NCI-H146 treated with DMSO at 0.1 percent for 48 hours (cell line): ENCODE measurements at regions not wholly inside any gene's neighbourhood (a gene's known extent, or its start where the extent isn't known, plus 50 kb on each side); places are given as distances from the start of the nearest gene placed in this dataset.
"Not testable (repeated sequence)": the region's sequence is repeated elsewhere in the genome, so short reads cannot be mapped to it uniquely, and the experiment has no call there.

Experiments used
- DNase-seq: peaks from one replicate; lab custom pipeline; 2025; ENCODE audit not compliant: unreplicated experiment; lab: John Stamatoyannopoulos, UW

DNA sequence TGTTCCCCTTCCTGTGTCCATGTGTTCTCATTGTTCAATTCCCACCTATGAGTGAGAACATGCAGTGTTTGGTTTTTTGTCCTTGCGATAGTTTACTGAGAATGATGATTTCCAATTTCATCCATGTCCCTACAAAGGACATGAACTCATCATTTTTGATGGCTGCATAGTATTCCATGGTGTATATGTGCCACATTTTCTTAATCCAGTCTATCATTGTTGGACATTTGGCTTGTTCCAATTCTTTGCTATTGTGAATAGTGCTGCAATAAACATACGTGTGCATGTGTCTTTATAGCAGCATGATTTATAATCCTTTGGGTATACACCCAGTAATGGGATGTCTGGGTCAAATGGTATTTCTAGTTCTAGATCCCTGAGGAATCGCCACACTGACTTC is 712.5 kb upstream of the ADGRB3 start:
- DNase-seq: not testable (repeated sequence)

DNA sequence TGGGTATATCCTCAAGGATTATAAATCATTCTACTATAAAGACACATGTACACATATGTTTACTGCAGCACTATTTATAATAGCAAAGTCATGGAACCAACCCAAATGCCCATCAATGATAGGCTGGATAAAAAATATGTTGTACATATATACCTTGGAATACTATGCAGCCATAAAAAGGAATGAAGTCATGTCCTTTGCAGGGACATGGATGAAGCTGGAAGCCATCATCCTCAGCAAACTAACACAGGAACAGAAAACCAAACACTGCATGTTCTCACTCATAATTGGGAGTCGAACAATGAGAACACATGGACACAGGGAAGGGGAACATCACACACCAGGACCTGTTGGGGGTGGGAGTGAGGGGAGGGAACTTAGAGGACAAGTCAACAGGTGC is 715.0 kb upstream of the ADGRB3 start:
- not testable (repeated sequence) for DNase-seq

DNA sequence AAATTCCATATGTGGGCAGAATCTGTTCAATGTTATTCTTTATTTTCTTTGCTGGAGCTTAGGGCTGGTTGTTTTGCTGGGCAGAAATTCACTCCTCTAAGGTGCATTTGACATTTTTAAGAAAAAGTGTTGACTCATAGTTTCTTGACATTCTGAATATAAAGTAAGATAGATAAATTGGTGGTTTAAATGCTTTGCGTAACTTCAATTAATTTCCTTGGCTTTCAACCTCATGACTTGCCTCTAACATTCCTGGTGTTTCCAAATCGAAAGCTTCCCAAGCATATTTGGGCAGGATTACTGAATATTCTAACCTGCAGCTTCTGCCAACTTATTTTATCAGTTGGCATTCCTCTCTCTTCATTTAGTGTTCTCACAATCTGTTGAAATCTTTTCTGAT is 718.7 kb upstream of the ADGRB3 start:
- no peak for DNase-seq

DNA sequence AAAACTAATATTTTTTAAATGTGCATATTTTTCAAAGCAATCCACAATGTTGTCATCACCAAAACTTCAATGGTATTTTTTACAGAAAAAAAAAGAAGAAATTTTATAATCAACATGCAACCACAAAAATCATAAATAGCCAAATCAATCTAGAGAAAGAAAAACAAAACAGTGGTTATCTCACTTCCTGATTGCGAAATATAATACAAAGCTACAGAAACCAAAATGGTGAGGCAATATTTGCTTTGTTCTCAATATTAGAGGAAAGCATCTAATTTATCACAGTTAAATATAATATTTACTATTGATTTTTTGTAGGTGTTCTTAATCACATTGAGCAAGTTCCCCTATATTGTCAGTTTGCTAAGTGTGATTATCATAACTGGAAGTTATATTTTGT is 720.7 kb upstream of the ADGRB3 start:
- DNase-seq: no peak

DNA sequence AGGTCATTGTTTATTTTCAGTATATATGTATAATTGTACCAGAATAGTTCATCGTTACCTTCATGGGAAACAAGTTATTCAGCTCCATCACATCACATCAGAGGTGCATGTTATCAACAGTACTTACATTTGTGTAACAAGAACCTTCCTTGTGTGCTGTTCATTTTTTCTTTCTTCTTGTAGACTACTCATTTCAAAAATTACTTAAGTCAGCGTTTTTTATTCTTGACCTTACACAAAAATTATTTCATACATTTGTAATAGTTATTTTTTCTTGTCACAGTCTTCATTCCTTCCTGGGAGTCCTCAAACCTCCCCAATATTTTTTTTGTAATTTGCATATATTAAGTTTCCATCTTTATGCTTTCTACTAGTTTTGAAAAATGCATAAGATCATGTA is 725.7 kb upstream of the ADGRB3 start:
- DNase-seq: no peak

DNA sequence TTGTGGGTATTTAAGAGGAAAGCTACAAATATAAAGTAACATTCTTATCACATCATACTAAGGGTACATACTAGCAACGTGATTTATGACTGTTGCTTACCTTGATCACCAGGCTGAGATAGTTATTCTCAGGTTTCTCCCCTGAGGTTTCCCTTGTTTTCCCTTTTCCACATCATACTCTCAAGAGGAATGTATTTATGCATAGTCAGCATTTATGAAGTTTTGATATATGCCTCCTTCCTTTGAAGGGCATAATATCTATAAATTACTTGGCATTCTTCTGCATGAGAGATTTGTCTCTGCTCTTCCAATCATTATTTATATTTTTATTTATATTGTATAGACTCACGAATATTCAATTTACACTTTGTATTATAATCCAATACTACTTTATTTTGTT is 726.7 kb upstream of the ADGRB3 start:
- DNase-seq: no peak

DNA sequence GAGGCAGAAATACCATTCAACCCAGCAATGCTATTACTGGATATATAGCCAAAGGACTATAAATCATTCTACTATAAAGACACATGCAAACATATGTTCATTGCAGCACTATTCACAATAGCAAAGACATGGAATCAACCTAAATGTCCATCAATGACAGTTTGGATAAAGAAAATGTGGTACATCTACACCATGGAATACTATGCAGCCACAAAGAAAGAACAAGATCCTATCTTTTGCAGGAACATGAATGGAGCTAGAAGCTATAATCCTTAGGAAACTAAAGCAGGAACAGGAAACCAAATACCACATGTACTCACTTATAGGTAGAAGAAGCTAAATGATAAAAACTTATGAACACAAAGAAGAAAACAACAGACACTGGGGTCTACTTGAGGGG is 730.3 kb upstream of the ADGRB3 start:
- not testable (repeated sequence) for DNase-seq

DNA sequence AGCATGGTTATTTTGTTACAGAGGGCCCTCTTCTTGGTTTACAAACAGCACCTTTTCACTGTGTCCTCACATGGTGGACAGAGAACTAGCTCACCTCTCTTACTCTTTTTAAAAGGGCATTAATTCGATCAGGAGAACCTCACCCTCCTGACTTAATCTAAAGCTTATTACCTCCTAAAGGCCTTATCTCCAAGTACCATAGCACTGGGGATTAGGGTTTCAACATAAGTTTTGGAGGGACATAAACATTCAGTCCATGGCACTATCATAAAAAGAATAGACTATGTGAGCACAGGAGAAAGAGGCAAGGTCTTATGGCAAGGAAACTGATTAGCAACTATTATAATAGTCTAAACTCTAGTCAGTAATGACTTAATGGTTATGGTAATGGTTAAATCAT is 736.2 kb upstream of the ADGRB3 start:
- no peak for DNase-seq

DNA sequence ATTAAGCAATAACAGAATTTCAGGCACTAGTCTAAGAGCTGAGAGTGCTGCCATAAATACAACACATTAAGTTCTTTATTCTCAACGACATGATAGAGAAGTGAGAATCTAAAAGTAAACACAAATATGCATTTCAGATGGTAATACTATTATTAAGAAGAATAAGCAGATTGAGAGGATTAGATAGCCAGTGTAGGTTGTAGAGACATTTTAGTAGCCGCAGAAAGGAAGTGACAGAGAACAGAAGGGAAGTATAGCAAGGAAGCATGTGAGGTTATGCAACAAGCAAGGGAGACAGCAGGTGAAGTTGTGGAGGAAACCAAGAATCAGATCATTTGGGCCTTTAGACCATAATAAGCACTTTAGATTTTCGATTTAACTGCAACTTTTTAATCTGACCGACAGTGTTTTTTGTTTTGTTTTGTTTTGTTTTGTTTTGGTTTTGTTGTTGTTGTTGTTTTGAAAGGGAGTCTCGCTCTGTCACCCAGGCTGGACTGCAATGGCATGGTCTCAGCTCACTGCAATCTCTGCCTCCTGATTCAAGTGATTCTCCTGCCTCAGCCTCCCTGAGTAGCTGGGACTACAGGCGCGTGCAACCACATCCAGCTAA is 737.0 kb upstream of the ADGRB3 start:
- DNase-seq: no peak

DNA sequence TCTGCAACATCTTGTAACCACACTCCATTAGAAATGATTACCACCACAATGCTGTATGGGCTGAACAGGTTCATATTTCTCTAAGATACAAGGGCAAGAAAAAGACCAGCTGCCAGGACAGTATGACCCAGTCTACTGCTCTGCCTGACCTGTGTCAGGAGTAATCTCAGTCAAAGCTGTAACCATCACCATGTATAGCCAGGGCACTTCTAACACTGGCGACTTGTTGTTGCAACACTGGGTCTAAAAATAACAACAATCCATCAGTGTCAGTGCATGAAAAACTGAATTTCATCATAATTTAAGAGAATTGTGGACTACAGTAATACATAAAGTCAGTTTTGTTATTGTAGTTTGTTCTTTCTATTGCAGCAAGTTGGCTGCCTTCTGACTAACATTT is 738.6 kb upstream of the ADGRB3 start:
- DNase-seq: no peak

DNA sequence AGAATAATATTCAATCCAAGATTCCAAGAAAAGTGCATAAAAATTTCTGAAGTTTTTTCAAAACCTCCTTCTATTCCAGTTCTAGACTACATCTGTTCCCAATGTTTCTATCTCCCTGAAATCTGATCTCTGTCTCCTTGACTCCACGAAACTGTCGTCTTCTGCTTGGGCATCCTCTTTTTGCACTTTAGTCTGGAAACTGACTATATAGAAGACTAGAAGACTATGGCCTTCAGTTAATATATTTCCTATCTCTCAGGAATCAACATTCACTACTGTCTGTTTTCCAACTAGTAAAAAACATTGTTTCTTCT is 745.4 kb upstream of the ADGRB3 start:
- no peak for DNase-seq

DNA sequence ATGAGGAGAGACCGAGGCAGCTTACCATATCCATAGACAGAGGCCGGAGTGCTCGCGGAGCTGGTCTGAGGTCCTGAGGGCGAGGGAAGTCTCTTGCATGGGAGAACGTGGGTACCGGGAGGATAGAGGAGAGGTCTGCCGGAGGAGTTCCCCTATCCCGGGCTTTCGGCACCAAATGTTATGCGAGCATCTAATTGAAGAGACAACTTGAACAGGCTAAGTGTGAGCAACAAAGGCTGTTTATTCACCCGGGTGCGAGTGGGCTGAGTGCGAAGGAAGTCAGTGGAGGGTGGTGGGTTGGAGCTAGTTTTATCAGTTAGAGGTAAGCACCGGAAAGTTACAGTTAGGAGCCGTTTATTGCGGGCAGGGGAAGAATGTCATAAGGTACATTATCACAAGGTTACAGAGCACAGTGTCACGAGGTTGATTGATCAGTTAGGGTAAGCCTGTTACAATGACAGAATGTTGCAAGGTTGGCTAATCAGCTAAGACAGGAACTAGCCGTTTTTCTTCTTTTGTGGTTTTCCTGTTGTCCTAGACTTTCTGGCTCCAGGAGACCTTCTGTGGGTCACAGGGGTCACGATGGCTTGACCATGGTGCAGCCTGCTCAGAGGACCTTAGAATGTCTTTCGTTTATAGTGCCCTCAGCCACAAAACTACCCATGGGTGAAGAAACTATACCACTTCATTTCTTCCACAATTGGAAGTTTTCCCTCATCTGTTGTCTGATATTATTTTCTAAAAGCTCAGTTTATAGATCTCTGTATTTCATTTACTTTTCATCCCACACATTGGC is 746.0 kb upstream of the ADGRB3 start:
- DNase-seq: no peak

DNA sequence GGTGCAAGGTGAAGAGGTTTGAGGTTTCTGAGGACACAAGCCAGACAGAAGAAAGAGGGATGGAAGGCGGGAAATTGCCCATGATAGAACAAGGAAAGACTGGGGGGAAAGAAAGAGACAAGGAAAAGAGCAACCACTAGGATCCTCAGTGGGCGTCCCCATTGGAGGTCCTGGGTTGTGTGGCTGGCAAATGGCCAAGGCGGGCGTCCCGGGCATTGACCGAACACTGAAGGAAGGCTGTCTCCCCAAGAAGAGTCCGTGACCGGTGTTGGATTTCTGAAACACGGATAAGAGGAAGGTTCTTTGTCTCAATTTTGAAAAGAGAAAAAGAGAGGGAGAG is 746.6 kb upstream of the ADGRB3 start:
- no peak for DNase-seq

DNA sequence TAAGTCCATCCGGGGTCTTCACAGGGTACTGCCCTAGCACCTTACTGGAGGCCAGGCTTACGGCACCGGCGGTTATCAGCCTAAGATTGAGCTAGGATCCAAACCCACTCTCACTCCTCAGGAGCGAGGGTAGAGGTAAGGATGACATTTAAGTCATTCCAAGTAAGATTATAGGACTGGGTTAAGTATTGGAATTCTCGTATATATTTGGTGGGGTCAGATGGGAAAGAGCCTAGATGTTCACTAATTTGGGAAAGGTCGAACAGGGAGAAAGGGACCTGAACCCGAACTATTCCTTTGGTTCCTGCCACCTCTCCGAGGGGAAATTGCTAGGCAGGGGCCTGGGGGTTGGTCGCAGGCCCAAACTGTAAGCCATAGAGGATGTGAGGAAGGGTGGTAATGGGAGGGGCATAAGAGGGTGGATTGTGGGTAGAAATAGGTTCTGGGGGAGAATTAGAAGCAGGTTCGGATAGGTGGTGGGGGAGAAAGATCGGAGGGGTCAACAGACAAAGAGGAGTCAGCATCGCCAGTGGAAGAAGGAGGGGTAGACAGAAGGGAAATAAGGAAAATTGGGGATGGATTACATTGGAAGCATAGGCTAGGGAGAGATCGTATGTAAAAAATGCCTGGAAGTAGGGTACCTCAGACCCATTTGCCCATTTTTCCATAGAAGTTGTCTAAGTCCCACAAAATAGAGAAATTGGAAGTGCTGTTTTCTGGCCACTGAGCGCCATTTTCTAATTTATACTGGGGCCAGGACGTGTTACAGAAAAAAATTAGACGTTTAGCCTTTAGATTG is 747.1 kb upstream of the ADGRB3 start:
- no peak for DNase-seq

DNA sequence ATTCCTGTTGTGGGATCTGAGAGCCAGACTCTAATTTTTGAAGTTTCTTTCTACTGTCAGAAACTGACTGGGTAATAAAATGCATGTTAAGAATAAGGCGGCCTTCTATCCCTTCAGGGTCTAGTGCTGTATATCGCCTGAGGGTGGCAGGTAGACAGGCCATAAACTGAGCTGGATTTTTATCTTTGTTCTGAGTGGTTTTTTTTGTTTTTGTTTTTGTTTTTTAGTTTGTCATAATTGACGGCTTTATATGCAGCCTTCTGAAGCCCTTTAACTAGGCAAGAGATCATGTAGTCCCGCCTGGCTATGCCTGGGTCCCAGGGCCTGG is 747.7 kb upstream of the ADGRB3 start:
- no peak for DNase-seq

DNA sequence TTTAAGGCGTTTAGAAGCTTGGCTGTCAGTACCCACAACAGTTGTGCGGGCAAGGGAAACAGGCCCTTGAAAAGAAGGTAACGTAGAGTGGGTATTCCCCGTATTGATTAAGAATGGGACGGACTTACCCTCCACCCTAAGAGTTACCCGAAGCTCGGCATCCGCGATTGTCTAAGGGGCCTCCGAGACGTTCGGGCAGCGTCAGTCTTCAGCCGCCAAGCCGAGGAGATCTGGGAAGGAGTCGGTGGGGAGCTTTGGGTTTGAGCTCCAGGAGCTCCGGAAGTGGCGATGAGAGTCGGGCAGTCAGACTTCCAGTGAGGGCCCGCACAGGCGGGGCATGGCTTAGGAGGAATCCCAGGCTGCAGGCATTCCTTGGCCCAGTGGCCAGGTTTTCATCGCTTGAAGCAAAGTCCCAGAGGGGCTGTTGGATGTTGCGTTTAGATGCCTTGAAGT is 748.2 kb upstream of the ADGRB3 start:
- DNase-seq: no peak

DNA sequence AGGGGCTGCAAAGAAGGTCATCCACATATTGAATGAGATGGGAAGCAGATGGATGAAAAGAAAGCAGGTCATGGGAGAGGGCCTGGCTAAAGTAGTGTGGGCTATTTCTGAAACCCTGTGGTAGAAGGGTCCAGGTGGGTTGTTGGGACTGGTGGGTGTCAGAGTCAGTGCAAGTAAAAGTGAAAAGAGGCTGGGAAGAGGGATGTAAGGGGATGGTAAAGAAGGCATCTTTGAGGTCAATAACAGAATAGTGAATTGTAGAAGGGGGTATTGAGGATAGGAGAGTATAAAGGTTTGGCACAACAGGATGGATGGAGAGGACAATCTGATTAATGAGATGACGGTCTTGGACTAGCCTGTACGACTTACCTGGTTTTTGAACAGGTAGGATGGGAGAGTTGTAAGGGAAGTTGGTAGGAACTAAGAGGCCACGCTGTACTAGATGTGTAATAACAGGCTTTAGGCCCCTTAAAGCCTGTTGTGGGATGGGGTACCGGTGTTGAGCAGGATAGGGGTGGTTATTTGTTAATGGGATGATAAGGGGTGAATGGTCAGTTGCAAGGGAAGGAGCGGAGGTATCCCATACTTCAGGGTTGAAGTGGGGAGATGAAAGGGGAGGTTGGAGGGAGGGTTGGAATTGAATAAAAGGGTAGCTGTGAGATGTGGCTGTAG is 748.9 kb upstream of the ADGRB3 start:
- no peak for DNase-seq

DNA sequence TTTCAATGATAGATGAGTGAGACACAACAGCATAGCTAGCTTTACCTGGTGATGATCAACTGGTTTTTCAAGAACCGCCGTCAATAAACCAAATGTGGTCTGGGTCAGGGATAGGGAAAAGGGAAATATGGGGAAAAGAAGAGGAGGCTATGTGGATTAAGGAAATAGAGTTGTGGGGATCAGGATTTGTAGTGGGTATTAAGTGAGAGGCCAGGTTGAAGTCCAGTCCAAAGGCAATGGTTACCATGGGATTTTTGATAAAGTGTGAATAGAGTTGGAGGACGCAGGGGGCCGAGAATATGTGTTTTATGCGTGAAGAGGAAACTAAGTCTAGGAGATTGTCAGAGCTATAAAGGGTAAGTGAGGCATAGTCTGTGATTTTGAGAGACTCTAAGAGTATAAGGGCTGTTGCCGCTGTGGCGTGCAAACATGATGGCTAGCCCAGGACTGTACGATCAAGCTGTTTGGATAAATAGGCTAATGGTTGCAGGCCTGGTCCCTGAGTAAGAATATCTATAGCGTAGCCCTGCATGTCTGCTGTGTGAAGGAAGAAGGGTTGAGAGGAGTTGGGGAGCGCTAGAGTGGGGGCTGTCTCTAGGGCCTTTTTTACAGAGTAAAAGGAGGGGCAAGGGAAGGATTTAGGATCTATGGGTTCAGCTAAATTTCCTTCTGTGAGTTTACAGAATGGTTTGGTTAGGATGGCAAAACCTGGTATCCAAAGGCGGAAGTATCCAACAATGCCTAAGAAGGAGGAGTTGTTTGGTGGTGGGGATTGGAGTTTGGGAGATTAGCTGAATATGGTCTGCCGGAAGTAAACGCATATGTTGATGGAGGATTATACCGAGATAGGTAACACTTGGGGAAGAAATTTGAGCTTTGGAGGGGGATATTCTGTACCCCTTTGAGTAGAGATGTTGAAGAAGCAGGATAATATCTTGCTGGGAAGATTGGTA is 749.7 kb upstream of the ADGRB3 start:
- no peak for DNase-seq

DNA sequence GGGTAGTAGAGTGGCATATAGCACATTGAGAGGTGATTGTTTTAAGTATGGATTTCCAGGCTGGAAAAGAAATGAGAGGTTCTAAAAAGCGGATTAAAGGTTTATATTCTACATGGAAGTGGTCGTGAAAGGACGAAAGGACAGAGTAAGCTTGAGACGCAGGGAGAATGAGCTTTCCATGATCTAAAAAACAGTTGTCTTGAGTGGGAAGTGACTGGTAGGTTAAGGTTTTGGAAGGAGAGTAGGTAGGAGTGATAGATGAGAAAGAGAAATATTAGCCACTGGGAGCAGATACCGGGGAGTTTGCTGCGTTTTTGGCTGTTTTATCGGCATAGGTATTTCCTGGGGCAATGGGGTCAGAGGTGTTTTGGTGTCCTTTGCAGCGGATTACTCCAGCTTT is 750.6 kb upstream of the ADGRB3 start:
- DNase-seq: no peak

DNA sequence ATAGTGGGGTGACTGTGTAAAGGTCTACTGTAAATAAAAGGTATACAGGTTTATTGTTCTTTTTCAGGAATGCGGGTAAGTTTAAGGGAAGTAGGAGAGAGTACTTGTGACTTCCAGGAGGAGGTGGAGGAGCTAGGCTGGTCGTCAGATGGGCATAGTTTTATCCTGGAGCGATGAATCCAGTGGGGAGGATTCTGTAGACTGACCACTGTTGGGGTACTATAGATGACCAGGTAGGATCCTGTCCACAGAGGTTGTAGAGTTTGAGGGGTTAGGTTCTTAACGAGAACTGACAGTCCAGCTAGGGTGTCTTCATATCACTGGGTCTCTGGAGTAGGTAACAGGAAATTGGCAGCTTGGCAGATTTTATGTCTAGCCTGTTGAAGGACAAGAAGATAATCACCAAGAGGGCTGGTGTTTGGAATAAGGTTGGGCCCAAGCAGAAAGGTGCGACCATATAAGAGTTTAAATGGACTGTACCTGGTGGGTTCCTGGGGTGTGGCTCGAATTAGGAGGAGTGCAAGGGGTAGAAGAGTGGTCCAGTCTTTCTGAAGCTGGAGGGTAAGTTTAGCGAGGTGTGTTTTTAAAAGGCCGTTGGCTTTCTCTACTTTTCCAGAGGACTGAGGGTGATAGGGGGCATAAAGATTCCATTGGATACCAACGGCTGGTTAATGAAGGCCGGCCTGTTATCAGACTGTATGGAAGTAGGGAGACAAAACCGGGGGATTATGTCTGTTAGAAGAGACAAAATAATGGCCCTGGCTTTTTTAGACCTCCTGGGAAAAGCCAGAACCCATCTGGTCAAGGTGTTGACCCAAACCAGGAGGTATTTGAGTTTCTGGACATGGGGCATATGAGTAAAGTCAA is 751.3 kb upstream of the ADGRB3 start:
- DNase-seq: no peak
